Astrocyte of the spinal cord (primary cell): ENCODE measurements at regions not wholly inside any gene's neighbourhood (a gene's known extent, or its start where the extent isn't known, plus 50 kb on each side); places are given as distances from the start of the nearest gene placed in this dataset.

Experiments used
- DNase-seq: peaks from one replicate; pipeline ENCODE4 v3.0.0; 2011; ENCODE audit warnings: low read depth, low spot score
- H3K4me3 ChIP-seq: 2 replicates; pipeline ENCODE4 v1.5.1; 2011; ENCODE audit warnings: low read depth, mild to moderate bottlenecking, low read length, moderate library complexity
- in situ Hi-C: cut with HindIII; loops from 2 replicates; pipeline ENCODE4 v1.10.0; 2017; ENCODE audit warnings: low sequenced_read_pairs
- TF ChIP-seq, protein P1 (sequence below): IDR thresholded peaks from 2 replicates; pipeline ENCODE4 v1.5.1; 2012; ENCODE audit warnings: low read depth, mild to moderate bottlenecking, low read length, inconsistent platforms

DNA sequence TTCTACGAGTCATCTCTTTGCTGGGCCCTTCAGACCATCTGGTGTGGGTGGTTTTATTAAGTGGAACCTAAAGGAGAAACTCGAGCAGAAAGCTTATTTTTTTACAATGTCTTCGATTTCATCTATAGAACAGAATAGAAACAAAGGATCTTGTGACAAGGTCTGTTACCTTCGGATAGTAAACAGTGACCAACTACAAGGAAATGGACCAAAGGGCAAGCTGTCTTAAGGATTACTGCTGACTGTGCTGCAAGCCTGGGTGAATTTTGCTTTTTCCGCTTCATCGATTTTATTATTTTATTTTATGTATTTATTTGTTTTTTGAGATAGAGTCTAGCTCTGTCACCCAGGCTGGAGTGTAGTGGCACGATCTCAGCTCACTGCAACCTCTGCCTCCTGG lies 348.9 kb upstream of the ERCC4 start:
- in situ Hi-C loops, result no loop called here

DNA sequence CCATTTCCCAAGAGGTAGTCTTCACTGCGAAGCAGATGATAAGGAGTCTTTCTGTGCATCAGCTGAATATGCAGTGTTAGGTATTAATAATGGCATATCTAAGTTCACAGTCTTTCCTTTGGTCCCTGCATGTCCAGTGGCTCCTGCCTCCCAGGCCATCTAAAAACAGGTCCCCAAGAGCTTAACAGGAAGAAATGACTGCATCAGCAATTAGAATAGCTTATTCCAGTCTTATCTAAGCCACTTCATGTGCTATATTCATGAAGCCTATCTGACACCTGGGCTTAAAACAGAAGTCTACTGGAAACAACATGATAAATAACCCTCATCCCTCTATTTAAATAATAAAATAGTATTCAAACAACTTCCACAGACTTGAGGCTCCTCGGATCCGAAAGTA lies 346.1 kb upstream of the ERCC4 start:
- no peak for DNase-seq
- H3K4me3 ChIP-seq, result no peak overlapping the region
- in situ Hi-C loops, result no loop called here
- TF ChIP-seq, protein P1, sequence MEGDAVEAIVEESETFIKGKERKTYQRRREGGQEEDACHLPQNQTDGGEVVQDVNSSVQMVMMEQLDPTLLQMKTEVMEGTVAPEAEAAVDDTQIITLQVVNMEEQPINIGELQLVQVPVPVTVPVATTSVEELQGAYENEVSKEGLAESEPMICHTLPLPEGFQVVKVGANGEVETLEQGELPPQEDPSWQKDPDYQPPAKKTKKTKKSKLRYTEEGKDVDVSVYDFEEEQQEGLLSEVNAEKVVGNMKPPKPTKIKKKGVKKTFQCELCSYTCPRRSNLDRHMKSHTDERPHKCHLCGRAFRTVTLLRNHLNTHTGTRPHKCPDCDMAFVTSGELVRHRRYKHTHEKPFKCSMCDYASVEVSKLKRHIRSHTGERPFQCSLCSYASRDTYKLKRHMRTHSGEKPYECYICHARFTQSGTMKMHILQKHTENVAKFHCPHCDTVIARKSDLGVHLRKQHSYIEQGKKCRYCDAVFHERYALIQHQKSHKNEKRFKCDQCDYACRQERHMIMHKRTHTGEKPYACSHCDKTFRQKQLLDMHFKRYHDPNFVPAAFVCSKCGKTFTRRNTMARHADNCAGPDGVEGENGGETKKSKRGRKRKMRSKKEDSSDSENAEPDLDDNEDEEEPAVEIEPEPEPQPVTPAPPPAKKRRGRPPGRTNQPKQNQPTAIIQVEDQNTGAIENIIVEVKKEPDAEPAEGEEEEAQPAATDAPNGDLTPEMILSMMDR, result no peak

More for the DNA sequence above, 348.9 kb upstream of the ERCC4 start:
- no peak for DNase-seq
- no peak overlapping the region for H3K4me3 ChIP-seq
- TF ChIP-seq, protein P1, result no peak

DNA sequence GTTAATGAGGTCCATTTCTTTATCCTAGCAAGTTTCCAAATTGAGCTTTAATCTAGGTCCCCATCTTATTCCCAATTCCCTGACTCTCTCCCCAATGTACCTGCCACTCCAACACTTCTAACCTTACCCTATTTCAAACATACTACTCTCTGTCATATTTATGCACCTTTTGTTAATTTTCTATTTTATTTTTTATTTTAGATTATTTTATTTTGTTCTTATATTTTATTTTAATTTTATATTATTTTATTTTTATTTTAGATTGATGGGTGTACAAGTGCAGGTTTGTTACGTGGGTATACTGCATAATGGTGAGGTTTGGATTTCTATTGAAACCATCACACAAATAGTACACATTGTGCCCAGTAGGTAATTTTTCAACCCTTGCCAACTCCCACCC lies 333.9 kb upstream of the ERCC4 start:
- TF ChIP-seq, protein P1, result no peak
- DNase-seq, result no peak
- in situ Hi-C loops, result no loop called here
- no peak overlapping the region for H3K4me3 ChIP-seq

DNA sequence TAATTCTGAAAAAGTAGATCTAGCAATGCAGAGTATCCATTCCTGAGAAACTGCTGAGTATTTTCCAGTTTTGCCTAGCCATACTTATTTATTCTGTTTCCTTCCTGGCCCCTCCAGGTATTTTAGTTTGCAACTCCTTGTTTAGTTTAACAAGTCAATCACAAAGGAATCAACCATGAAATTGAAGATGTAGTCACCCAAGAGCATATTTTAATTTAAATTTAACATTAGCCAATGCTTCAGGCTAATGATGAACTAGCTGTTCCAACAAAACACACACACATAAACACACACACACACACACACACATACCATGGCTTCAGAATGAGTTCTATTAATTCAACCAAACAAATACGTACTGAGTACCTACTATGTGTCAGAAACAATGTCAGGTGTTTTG lies 332.8 kb upstream of the ERCC4 start:
- H3K4me3 ChIP-seq, result no peak overlapping the region
- in situ Hi-C loops, result no loop called here
- DNase-seq, result no peak
- TF ChIP-seq, protein P1, result no peak

DNA sequence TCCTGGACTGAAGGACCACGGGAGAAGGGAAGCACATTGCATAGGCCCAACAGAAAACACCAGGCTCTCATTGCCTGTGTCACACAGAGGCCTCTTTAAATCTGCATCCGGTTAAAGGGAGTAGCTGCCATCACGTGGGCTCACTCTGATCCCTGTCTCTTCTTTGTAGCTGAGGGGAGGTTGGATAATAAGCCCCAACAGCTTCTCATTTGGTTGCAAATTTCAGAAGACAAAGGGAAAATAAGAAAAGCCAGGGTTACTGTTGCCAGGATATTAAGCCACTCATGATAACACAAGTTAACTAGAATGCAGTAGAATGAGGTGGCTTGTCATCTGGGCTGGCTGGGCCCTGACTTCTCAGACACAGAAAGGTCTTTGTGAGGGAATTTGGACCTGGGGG lies 325.1 kb upstream of the ERCC4 start:
- in situ Hi-C loops, result no loop called here
- DNase-seq, result no peak
- no peak overlapping the region for H3K4me3 ChIP-seq
- TF ChIP-seq, protein P1, result no peak

DNA sequence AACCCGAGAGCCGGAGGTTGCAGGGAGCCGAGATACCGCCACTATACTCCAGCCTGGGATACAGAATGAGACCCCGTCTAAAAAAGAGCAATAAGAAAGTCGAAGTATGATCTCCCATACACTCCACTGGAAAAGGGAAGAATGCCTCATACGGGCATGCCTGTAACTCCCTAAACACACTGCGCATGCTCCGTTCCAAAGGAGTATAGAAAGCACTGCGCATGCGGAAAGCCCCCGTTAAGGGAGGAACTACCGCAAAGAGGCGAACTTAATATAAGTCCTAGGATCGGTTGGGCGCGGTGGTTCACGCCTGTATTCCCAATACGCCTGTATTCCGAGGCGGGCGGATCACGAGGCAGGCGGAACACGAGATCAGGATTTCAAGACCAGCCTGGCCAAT lies 313.1 kb upstream of the ERCC4 start:
- in situ Hi-C loops, result no loop called here
- no peak for DNase-seq
- TF ChIP-seq, protein P1, result no peak
- no peak overlapping the region for H3K4me3 ChIP-seq

DNA sequence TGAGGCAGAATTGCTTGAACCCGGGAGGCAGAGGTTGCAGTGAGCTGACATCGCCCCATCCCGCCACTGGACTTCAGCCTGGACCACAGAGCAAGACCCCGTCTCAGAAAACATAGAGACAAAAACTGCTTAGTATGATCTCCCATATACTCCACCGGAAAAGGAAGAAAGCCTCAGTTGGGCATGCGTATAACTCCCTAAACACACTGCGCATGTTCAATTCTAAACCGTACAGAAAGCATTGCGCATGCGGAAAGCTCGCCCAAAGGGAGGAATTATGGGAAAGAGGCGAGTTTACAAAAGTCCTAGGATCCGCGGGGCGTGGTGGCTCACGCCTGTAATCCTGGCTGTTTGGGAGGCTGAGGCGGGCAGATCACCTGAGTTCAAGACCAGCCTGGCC lies 312.7 kb upstream of the ERCC4 start:
- no peak for DNase-seq
- H3K4me3 ChIP-seq, result no peak overlapping the region
- TF ChIP-seq, protein P1, result no peak
- in situ Hi-C loops, result no loop called here
